ENCODE measurements at regions not wholly inside any gene's neighbourhood (a gene's known extent, or its start where the extent isn't known, plus 50 kb on each side); places are given as distances from the start of the nearest gene placed in this dataset.

DNA sequence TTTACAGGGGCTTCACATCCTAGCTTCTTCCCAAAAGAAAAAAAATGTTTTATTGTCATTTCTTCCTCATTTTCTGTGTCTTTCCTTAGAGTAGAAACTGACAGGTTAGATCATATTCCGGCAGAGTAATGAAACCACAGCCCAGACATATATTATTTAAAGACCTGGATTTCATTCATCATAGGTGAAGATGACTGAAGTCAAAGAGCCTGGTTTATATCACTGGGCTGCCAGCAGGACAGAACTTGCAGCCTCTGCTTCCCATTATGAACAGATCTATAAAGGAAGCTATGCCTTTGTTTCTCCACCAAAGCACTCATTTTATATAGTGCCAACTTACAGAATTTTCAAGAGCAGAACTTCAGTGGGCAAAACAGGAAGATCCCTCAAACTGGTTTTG is 137.9 kb downstream of the METTL4 start:
- 84% methylated on average over 1 of the region's 1 CpG for WGBS
- H3K4me3 ChIP-seq (ENCODE audit: low read length in 2 of 2), result no peak overlapping the region
- no peaks in the 10 kb centered on the region for H3K36me3 ChIP-seq (ENCODE audit: control insufficient read depth in 2 of 2, insufficient read depth in 2 of 2, low read length in 1 of 2)
- no peaks in the 10 kb centered on the region for H3K4me1 ChIP-seq (ENCODE audit: control insufficient read depth in 2 of 2, insufficient read depth in 2 of 2, low read length in 2 of 2)
- no peaks in the 10 kb centered on the region for H3K27me3 ChIP-seq (ENCODE audit: control insufficient read depth in 2 of 2, insufficient read depth in 1 of 2, low read length in 1 of 2)
- peaks cover 0 to 7% of the 10 kb centered on the region in 2 donors for H3K9me3 ChIP-seq (ENCODE audit: control insufficient read depth in 2 of 2, insufficient read depth in 1 of 2, low read length in 1 of 2)
- H3K27ac ChIP-seq (ENCODE audit: low read depth in 1 of 2, low read length in 1 of 2), result no peak overlapping the region
- no peak for DNase-seq (ENCODE audit: low read depth in 6 of 9, low spot score in 9 of 9)

- H3K9me3 ChIP-seq (ENCODE audit: control insufficient read depth in 2 of 2, insufficient read depth in 1 of 2, low read length in 1 of 2), result no peaks in the 10 kb centered on the region
- H3K4me1 ChIP-seq (ENCODE audit: control insufficient read depth in 2 of 2, insufficient read depth in 2 of 2, low read length in 2 of 2), result no peaks in the 10 kb centered on the region
- H3K36me3 ChIP-seq (ENCODE audit: control insufficient read depth in 2 of 2, insufficient read depth in 2 of 2, low read length in 1 of 2), result no peaks in the 10 kb centered on the region
- 95% methylated on average over 2 of the region's 2 CpGs for WGBS
- no peak overlapping the region for H3K27ac ChIP-seq (ENCODE audit: low read depth in 1 of 2, low read length in 1 of 2)
- DNase-seq (ENCODE audit: low read depth in 6 of 9, low spot score in 9 of 9), result no peak
- H3K27me3 ChIP-seq (ENCODE audit: control insufficient read depth in 2 of 2, insufficient read depth in 1 of 2, low read length in 1 of 2), result no peaks in the 10 kb centered on the region
- H3K4me3 ChIP-seq (ENCODE audit: low read length in 2 of 2), result no peak overlapping the region
Measured at GRCh38 chr18:2441544-2441943, 129.8 kb downstream of the METTL4 start.

DNA sequence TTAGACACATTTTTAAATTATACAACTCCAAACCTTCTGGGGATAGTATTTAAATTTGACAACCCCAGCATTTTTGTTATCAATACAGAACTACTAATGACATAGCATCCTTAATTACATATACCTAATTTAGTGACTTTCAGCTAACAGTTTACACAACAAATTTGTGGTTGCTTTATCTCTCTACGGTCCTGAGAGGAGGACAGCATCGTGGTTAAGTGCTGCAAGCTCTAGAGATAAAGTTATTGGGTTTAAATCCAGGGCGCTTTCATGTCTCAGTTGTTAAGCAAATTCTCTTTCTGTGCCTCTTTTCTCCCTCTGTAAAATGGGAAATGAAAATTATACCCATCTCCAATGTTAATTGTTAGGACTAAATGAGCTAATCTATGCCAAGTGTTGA is 129.3 kb downstream of the METTL4 start:
- H3K4me3 ChIP-seq (ENCODE audit: low read length in 2 of 2), result no peak overlapping the region
- H3K4me1 ChIP-seq (ENCODE audit: control insufficient read depth in 2 of 2, insufficient read depth in 2 of 2, low read length in 2 of 2), result no peaks in the 10 kb centered on the region
- no peak overlapping the region for H3K27ac ChIP-seq (ENCODE audit: low read depth in 1 of 2, low read length in 1 of 2)
- H3K27me3 ChIP-seq (ENCODE audit: control insufficient read depth in 2 of 2, insufficient read depth in 1 of 2, low read length in 1 of 2), result no peaks in the 10 kb centered on the region
- no peaks in the 10 kb centered on the region for H3K36me3 ChIP-seq (ENCODE audit: control insufficient read depth in 2 of 2, insufficient read depth in 2 of 2, low read length in 1 of 2)
- DNase-seq (ENCODE audit: low read depth in 6 of 9, low spot score in 9 of 9), result no peak
- WGBS, result 64% methylated on average over 3 of the region's 3 CpGs
- no peaks in the 10 kb centered on the region for H3K9me3 ChIP-seq (ENCODE audit: control insufficient read depth in 2 of 2, insufficient read depth in 1 of 2, low read length in 1 of 2)

DNA sequence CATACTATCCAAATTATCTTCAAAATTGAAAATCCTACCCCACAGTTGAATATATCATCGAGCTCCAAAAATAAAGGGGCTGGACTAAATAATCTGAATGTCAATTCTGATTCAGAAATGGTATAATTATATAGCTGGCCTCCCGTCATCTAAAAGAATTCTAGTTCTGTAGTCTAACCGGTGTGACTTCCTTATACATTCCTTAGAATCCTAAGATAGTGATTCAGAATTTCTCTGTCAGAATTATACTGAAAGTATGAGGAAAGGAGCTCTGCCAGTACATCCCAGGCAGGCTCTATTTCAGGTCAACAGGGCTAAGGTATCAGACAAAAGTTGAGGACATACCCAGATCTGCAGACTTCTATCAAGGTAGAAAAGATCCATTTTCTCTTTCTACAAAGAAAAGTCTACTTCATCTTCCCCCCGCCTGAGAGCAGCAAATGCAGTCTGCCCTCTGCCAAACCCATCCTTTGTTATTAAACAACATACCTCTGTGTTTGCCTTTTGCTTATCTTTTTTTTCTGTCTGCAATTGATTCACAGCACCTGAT is 128.5 kb downstream of the METTL4 start:
- Histone ChIP-seq H3K4me3 (ENCODE audit: low read length in 2 of 2) (no peak overlapping the region), H3K9me3 (ENCODE audit: control insufficient read depth in 2 of 2, insufficient read depth in 1 of 2, low read length in 1 of 2) (no peaks in the 10 kb centered on the region), H3K4me1 (ENCODE audit: control insufficient read depth in 2 of 2, insufficient read depth in 2 of 2, low read length in 2 of 2) (no peaks in the 10 kb centered on the region), H3K36me3 (ENCODE audit: control insufficient read depth in 2 of 2, insufficient read depth in 2 of 2, low read length in 1 of 2) (no peaks in the 10 kb centered on the region), H3K27me3 (ENCODE audit: control insufficient read depth in 2 of 2, insufficient read depth in 1 of 2, low read length in 1 of 2) (no peaks in the 10 kb centered on the region), H3K27ac (ENCODE audit: low read depth in 1 of 2, low read length in 1 of 2) (no peak overlapping the region)
- no peak for DNase-seq (ENCODE audit: low read depth in 6 of 9, low spot score in 9 of 9)
- 89% methylated on average over 4 of the region's 4 CpGs for WGBS

- 47% methylated on average over 5 of the region's 5 CpGs for WGBS
- H3K9me3 ChIP-seq (ENCODE audit: control insufficient read depth in 2 of 2, insufficient read depth in 1 of 2, low read length in 1 of 2), result no peaks in the 10 kb centered on the region
Measured at GRCh38 chr18:2444201-2444875, 127.0 kb downstream of the METTL4 start.

DNA sequence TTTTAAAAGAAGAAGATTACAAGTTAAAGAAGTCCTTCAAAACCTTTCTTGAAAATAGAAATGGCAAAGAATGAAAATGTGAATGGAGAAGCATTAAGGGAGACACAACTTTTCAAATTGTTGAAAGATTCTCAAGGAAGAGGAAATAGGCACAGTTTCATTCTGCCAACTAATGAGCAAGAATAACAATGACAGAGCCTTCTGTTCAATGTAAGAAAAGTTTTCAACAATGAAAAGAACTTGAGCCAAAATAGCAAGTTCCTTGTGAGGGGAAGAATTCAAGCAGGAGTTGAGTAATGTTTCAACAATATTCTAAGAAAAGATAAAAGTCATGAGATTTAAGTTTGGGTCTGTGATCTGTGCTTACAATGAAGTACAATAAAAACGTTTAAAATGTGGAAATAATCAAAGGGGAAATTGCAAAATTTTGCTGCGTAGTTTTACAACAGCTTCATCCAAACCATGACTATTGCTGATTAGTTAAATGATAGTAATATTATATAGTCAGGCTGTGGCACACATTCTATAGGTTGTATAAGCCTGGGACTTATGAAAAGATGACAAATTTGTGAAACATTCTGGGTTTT is 122.6 kb downstream of the METTL4 start:
- no peak overlapping the region for H3K27ac ChIP-seq (ENCODE audit: low read depth in 1 of 2, low read length in 1 of 2)
- WGBS, result 65% methylated on average over 2 of the region's 2 CpGs
- H3K4me3 ChIP-seq (ENCODE audit: low read length in 2 of 2), result no peak overlapping the region
- H3K4me1 ChIP-seq (ENCODE audit: control insufficient read depth in 2 of 2, insufficient read depth in 2 of 2, low read length in 2 of 2), result no peaks in the 10 kb centered on the region
- H3K9me3 ChIP-seq (ENCODE audit: control insufficient read depth in 2 of 2, insufficient read depth in 1 of 2, low read length in 1 of 2), result no peaks in the 10 kb centered on the region
- H3K27me3 ChIP-seq (ENCODE audit: control insufficient read depth in 2 of 2, insufficient read depth in 1 of 2, low read length in 1 of 2), result no peaks in the 10 kb centered on the region
- no peaks in the 10 kb centered on the region for H3K36me3 ChIP-seq (ENCODE audit: control insufficient read depth in 2 of 2, insufficient read depth in 2 of 2, low read length in 1 of 2)
- DNase-seq (ENCODE audit: low read depth in 6 of 9, low spot score in 9 of 9), result no peak

More at GRCh38 chr18:2444201-2444875, 127.0 kb downstream of the METTL4 start:
- DNase-seq (ENCODE audit: low read depth in 6 of 9, low spot score in 9 of 9), result no peak
- Histone ChIP-seq H3K27me3 (ENCODE audit: control insufficient read depth in 2 of 2, insufficient read depth in 1 of 2, low read length in 1 of 2) (no peaks in the 10 kb centered on the region), H3K27ac (ENCODE audit: low read depth in 1 of 2, low read length in 1 of 2) (no peak overlapping the region), H3K4me1 (ENCODE audit: control insufficient read depth in 2 of 2, insufficient read depth in 2 of 2, low read length in 2 of 2) (no peaks in the 10 kb centered on the region), H3K4me3 (ENCODE audit: low read length in 2 of 2) (no peak overlapping the region), H3K36me3 (ENCODE audit: control insufficient read depth in 2 of 2, insufficient read depth in 2 of 2, low read length in 1 of 2) (no peaks in the 10 kb centered on the region)

DNA sequence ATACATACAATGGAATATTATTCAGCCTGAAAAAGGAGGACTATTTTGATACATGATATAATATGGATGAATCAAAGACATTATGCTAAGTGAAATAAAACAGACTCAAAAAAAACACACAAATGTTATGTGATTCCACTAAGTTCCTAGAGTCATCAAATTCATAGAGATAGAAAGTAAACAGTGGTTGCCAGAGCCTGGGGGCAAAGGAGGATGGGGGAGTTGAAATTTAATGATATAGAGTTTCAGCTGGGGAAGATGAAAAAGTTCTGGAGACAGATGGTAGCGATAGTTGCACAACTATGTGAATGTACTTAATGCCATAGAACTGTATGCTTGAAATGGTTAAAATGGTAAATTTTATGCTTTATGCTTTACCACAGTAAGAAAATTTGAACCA is 119.7 kb downstream of the METTL4 start:
- H3K4me3 ChIP-seq (ENCODE audit: low read length in 2 of 2), result no peak overlapping the region
- no peaks in the 10 kb centered on the region for H3K27me3 ChIP-seq (ENCODE audit: control insufficient read depth in 2 of 2, insufficient read depth in 1 of 2, low read length in 1 of 2)
- H3K27ac ChIP-seq (ENCODE audit: low read depth in 1 of 2, low read length in 1 of 2), result no peak overlapping the region
- H3K4me1 ChIP-seq (ENCODE audit: control insufficient read depth in 2 of 2, insufficient read depth in 2 of 2, low read length in 2 of 2), result no peaks in the 10 kb centered on the region
- 94% methylated on average over 1 of the region's 1 CpG for WGBS
- DNase-seq (ENCODE audit: low read depth in 6 of 9, low spot score in 9 of 9), result no peak
- no peaks in the 10 kb centered on the region for H3K9me3 ChIP-seq (ENCODE audit: control insufficient read depth in 2 of 2, insufficient read depth in 1 of 2, low read length in 1 of 2)
- H3K36me3 ChIP-seq (ENCODE audit: control insufficient read depth in 2 of 2, insufficient read depth in 2 of 2, low read length in 1 of 2), result no peaks in the 10 kb centered on the region

DNA sequence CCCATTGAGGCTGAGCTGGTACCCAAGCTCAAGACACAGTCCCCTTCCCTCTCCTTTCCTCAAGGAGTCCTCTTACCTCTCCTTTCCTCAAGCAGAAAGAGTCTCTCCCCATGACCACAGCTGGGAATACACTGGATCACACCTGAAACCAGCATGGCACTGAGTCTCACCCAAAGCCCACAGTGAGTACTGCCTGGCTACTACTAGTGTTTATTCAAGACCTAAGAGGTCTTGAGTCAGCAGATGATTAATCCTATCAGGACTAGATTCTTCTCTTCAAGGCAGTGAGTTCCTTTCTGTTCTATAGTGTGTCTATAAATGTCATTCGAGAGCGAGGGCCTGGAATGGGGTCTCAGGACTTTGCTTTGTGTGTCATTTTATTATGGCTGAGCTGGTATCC is 111.4 kb downstream of the METTL4 start:
- no peaks in the 10 kb centered on the region for H3K27me3 ChIP-seq (ENCODE audit: control insufficient read depth in 2 of 2, insufficient read depth in 1 of 2, low read length in 1 of 2)

DNA sequence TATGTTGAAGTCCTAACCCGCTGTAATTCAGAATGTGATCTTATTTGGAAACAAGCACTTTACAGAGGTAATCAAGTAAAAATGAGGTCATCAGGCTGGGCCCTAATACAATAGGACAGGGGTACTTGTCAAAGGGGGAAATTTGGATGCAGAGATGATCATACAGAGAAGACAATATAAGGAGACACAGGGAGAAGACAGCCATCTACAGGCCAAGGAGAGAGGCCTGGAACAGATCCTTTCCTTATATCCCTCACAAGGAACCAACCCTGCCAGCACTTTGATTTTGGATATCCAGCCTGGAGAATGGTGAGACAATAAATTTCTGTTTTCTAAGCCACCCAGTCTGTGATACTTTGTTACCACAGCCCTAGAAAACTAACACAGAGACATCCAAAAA is 104.3 kb downstream of the METTL4 start:
- Histone ChIP-seq H3K9me3 (ENCODE audit: control insufficient read depth in 2 of 2, insufficient read depth in 1 of 2, low read length in 1 of 2) (no peaks in the 10 kb centered on the region), H3K27ac (ENCODE audit: low read depth in 1 of 2, low read length in 1 of 2) (no peak overlapping the region), H3K27me3 (ENCODE audit: control insufficient read depth in 2 of 2, insufficient read depth in 1 of 2, low read length in 1 of 2) (no peaks in the 10 kb centered on the region), H3K4me3 (ENCODE audit: low read length in 2 of 2) (no peak overlapping the region), H3K36me3 (ENCODE audit: control insufficient read depth in 2 of 2, insufficient read depth in 2 of 2, low read length in 1 of 2) (no peaks in the 10 kb centered on the region), H3K4me1 (ENCODE audit: control insufficient read depth in 2 of 2, insufficient read depth in 2 of 2, low read length in 2 of 2) (no peaks in the 10 kb centered on the region)
- DNase-seq (ENCODE audit: low read depth in 6 of 9, low spot score in 9 of 9), result no peak
- 96% methylated on average over 1 of the region's 1 CpG for WGBS

More for the DNA sequence above, 111.4 kb downstream of the METTL4 start:
- Histone ChIP-seq H3K27ac (ENCODE audit: low read depth in 1 of 2, low read length in 1 of 2) (no peak overlapping the region), H3K4me1 (ENCODE audit: control insufficient read depth in 2 of 2, insufficient read depth in 2 of 2, low read length in 2 of 2) (no peaks in the 10 kb centered on the region), H3K9me3 (ENCODE audit: control insufficient read depth in 2 of 2, insufficient read depth in 1 of 2, low read length in 1 of 2) (no peaks in the 10 kb centered on the region), H3K36me3 (ENCODE audit: control insufficient read depth in 2 of 2, insufficient read depth in 2 of 2, low read length in 1 of 2) (no peaks in the 10 kb centered on the region), H3K4me3 (ENCODE audit: low read length in 2 of 2) (no peak overlapping the region)
- 99% methylated on average over 2 of the region's 2 CpGs for WGBS
- DNase-seq (ENCODE audit: low read depth in 6 of 9, low spot score in 9 of 9), result no peak
